ENCODE measurements at regions not wholly inside any gene's neighbourhood (a gene's known extent, or its start where the extent isn't known, plus 50 kb on each side); places are given as distances from the start of the nearest gene placed in this dataset.

GRCh38 chr1:234669499-234669898 lies 59.5 kb upstream of the IRF2BP2 start:
- H3K79me1 ChIP-seq (ENCODE audit: insufficient read depth, low read depth, low read length, poor library complexity, severe bottlenecking): no peaks in the 10 kb centered on the region
- H2AK5ac ChIP-seq (ENCODE audit: insufficient read length, low read length): no peak overlapping the region
- no peak overlapping the region for H3K18ac ChIP-seq (ENCODE audit: insufficient read length, low read depth, low read length)
- no peaks in the 10 kb centered on the region for H3K4me1 Mint-ChIP-seq
- no peak overlapping the region for H3K14ac ChIP-seq (ENCODE audit: insufficient read depth, low read length)
- H3K27me3 Mint-ChIP-seq (ENCODE audit: low read depth): peaks cover 10% of the 10 kb centered on the region
- H3K4me3 Mint-ChIP-seq: no peak overlapping the region
- H3K27ac Mint-ChIP-seq: no peak overlapping the region
- no peak overlapping the region for H3K23ac ChIP-seq (ENCODE audit: insufficient read length, low read depth, low read length)
- H4K8ac ChIP-seq (replicated peaks; ENCODE audit: insufficient read length, low read depth, low read length): no peak overlapping the region
- H3K9me3 Mint-ChIP-seq: peaks cover 3 to 6% of the 10 kb centered on the region in 2 experiments; a peak in 4 of 5 replicates
- H4K20me1 ChIP-seq (ENCODE audit: control insufficient read depth, insufficient read depth, insufficient read length): no peaks in the 10 kb centered on the region
- no peak overlapping the region for H3K27ac ChIP-seq (ENCODE audit: insufficient read length, low read depth, low read length)
- no peak overlapping the region for H3K4me2 ChIP-seq (ENCODE audit: insufficient read depth, insufficient read length, low read length)
- no peak overlapping the region for H2BK120ac ChIP-seq (ENCODE audit: low read depth, low read length, poor library complexity, severe bottlenecking)
- H4K91ac ChIP-seq (ENCODE audit: insufficient read length, low read depth, low read length): no peak overlapping the region
- H2BK20ac ChIP-seq (ENCODE audit: low read depth, low read length, poor library complexity, severe bottlenecking): no peak overlapping the region
- H3K79me2 ChIP-seq (ENCODE audit: insufficient read depth, low read length): no peaks in the 10 kb centered on the region
- no peaks in the 10 kb centered on the region for H3K23me2 ChIP-seq (ENCODE audit: insufficient read length, low read depth, low read length, poor library complexity, severe bottlenecking)
- H2AFZ ChIP-seq (ENCODE audit: low read length): no peak overlapping the region
- DNase-seq: no peak
- no peaks in the 10 kb centered on the region for H3K4me1 ChIP-seq (ENCODE audit: insufficient read depth, low read length)
- no peak overlapping the region for H3K56ac ChIP-seq (ENCODE audit: insufficient read length, low read depth, low read length)
- no peak overlapping the region for H2BK5ac ChIP-seq (ENCODE audit: insufficient read length, low read length)
- no peak overlapping the region for H4K5ac ChIP-seq (ENCODE audit: insufficient read length, low read depth, low read length)
- peaks cover 0 to 2% (median 0%) of the 10 kb centered on the region in 3 experiments; a peak in 2 of 7 replicates for H3K36me3 Mint-ChIP-seq (ENCODE audit: insufficient read depth in 1 of 3, low read depth in 3 of 3)
- no peak overlapping the region for H3K4ac ChIP-seq (ENCODE audit: low read depth, low read length)
- no peak overlapping the region for H3K9ac ChIP-seq (ENCODE audit: extremely low read depth, insufficient read length, low read length)
- no peak overlapping the region for H2BK15ac ChIP-seq (ENCODE audit: low read depth, low read length)
- H2BK12ac ChIP-seq (ENCODE audit: insufficient read length, low read depth, low read length): no peak overlapping the region
- H3K27me3 ChIP-seq (ENCODE audit: insufficient read depth, low read length): no peaks in the 10 kb centered on the region
- TF ChIP-seq CTCF (conservative IDR thresholded peaks at IDR 0.05): no peak
- H3K9me3 ChIP-seq (ENCODE audit: control insufficient read depth, low read depth, low read length): no peaks in the 10 kb centered on the region
- no peak overlapping the region for H3T11ph ChIP-seq (ENCODE audit: low read length)
- WGBS (ENCODE audit: extremely low coverage, insufficient read length, low lambda C conversion rate): no CpG with 5 or more reads among the region's 1 CpG

All from H9 (cell line).